Omental fat pad (tissue), 3 donors: ENCODE measurements at regions not wholly inside any gene's neighbourhood (a gene's known extent, or its start where the extent isn't known, plus 50 kb on each side); places are given as distances from the start of the nearest gene placed in this dataset.
"Not testable (repeated sequence)": the region's sequence is repeated elsewhere in the genome, so short reads cannot be mapped to it uniquely, and the experiment has no call there.

Experiments
- ATAC-seq: fragments of 150-250 bp; one replicate; pipeline ENCODE4 v1.9.1; 2016; ENCODE audit warnings: mild to moderate bottlenecking, moderate library complexity; ENCODE audit not compliant: low FRiP score
- DNase-seq: peaks from one replicate; pipeline ENCODE4 v3.0.0-alpha.2; 2019; ENCODE audit warnings: low spot score
- TF ChIP-seq, protein P1 (sequence below), 3 donors: fragments of 450-650 bp; IDR thresholded peaks; one replicate each; pipeline ENCODE4 v1.5.1; 2016 to 2017; ENCODE audit warnings: antibody characterized with exemption in 3 of 3, mild to moderate bottlenecking in 3 of 3, moderate library complexity in 2 of 3

DNA sequence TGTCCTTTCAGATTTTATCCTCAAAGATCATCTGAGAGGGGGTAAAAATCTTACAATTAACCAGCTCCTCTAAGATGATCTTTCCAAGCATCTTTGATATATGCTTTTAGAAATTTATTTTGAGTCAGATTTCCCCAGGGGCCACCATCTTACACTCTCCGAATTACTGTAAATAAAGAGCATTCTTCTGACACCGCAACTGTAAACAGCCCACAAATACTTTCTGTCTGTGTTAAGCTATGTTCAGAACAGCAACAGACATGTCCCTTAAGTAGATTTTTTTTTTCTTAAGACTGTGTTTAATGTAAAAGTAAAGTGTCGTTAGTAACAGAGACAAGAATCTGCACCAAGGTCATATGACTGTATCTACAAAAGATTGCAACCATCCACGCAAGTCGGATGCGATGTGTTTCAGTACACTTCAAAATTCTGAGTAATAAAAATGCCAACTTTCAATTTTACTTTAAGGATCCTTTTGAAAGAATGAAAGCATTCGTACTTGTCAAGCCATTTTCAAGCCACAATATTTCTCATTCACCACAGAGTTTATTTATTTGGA is 159.0 kb upstream of the KCNH8 start:
- no peak for DNase-seq
- no peak for ATAC-seq
- TF ChIP-seq, protein P1, sequence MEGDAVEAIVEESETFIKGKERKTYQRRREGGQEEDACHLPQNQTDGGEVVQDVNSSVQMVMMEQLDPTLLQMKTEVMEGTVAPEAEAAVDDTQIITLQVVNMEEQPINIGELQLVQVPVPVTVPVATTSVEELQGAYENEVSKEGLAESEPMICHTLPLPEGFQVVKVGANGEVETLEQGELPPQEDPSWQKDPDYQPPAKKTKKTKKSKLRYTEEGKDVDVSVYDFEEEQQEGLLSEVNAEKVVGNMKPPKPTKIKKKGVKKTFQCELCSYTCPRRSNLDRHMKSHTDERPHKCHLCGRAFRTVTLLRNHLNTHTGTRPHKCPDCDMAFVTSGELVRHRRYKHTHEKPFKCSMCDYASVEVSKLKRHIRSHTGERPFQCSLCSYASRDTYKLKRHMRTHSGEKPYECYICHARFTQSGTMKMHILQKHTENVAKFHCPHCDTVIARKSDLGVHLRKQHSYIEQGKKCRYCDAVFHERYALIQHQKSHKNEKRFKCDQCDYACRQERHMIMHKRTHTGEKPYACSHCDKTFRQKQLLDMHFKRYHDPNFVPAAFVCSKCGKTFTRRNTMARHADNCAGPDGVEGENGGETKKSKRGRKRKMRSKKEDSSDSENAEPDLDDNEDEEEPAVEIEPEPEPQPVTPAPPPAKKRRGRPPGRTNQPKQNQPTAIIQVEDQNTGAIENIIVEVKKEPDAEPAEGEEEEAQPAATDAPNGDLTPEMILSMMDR (IDR thresholded peaks at IDR 0.05) = no peak

GRCh38 chr3:18988614-18989229 is 159.6 kb upstream of the KCNH8 start:
- DNase-seq (no peak), ATAC-seq (no peak)
- TF ChIP-seq, protein P1 (IDR thresholded peaks at IDR 0.05) = no peak

DNA sequence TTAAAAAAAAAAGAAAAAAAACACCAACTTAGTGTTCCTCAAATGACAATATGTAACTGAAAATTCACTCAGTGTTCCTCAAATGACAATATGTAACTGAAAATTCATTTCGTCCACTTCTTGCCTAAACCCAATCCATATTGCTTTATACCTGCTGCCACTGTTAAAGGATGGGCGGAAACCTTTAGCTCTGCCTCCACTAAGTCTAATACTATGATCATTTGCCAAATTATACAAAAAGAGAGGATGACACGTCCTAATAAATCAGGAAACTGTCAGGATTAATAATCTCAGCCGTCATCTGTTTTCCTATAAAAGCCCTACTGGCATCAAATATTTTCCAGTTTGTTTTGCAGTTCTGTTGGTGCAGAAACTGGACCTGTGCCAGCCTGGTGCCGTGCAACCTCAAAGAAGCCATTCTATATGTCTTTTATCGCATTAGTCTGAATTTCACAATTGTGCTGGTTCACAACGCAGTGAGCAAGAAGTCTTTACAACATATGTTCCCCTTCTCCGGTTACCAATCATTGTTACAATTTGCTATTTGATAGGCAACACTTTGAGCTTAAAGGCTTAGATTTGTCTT is 160.4 kb upstream of the KCNH8 start:
- TF ChIP-seq, protein P1 (IDR thresholded peaks at IDR 0.05) = no peak
- no peak for DNase-seq
- ATAC-seq = no peak

GRCh38 chr3:18987070-18987469 is 161.2 kb upstream of the KCNH8 start:
- no peak for ATAC-seq
- DNase-seq = no peak
- TF ChIP-seq, protein P1 (IDR thresholded peaks at IDR 0.05) = no peak

GRCh38 chr3:18982920-18983319 is 165.4 kb upstream of the KCNH8 start:
- ATAC-seq (no peak), DNase-seq (no peak)
- TF ChIP-seq, protein P1 (IDR thresholded peaks at IDR 0.05) = no peak

GRCh38 chr3:18976102-18976501 is 172.2 kb upstream of the KCNH8 start:
- not testable (repeated sequence) for ATAC-seq, DNase-seq

GRCh38 chr3:18968120-18968519 is 180.2 kb upstream of the KCNH8 start:
- TF ChIP-seq, protein P1 (IDR thresholded peaks at IDR 0.05) = no peak
- no peak for DNase-seq
- no peak for ATAC-seq
